ENCODE measurements at regions not wholly inside any gene's neighbourhood (a gene's known extent, or its start where the extent isn't known, plus 50 kb on each side); places are given as distances from the start of the nearest gene placed in this dataset.

- TF ChIP-seq CTCF (IDR thresholded peaks at IDR 0.05) (no peak), EP300 (IDR thresholded peaks at IDR 0.05) (no peak), POLR2A (IDR thresholded peaks at IDR 0.05) (no peak)
Measured at GRCh38 chrX:551306-551705, 79.3 kb upstream of the SHOX start.

Measured in upper lobe of left lung (tissue), 4 donors.